Keratinocyte (primary cell): ENCODE measurements at regions not wholly inside any gene's neighbourhood (a gene's known extent, or its start where the extent isn't known, plus 50 kb on each side); places are given as distances from the start of the nearest gene placed in this dataset.

ENCODE experiments used
- DNase-seq: peaks from one replicate; pipeline ENCODE4 v3.0.0-alpha.2; 2011; ENCODE audit warnings: low read depth, missing footprints, low spot score
- FAIRE-seq: peaks from 2 replicates; lab custom pipeline; 2011; peaks lifted over from hg19 to GRCh38; lab: Jason Lieb, UNC
- H2AFZ ChIP-seq: 2 replicates; pipeline ENCODE4 v1.6.0; 2012; ENCODE audit warnings: low read length, control low read depth, inconsistent platforms; ENCODE audit not compliant: control insufficient read depth
- H3K27ac ChIP-seq: 2 replicates; pipeline ENCODE4 v1.5.1; 2011; ENCODE audit warnings: low read length; ENCODE audit not compliant: control insufficient read depth, insufficient read depth
- H3K27me3 ChIP-seq: 3 replicates; pipeline ENCODE4 v1.6.0; 2011; ENCODE audit warnings: low read length; ENCODE audit not compliant: control insufficient read depth, insufficient read depth; ENCODE audit errors: extremely low read depth
- H3K36me3 ChIP-seq, 2 experiments: 2 replicates in 1 of 2; 3 replicates in 1 of 2; pipeline ENCODE4 v1.5.1; 2011; ENCODE audit warnings: low read length in 2 of 2, mild to moderate bottlenecking in 1 of 2; ENCODE audit not compliant: control insufficient read depth in 2 of 2, insufficient read depth in 2 of 2; ENCODE audit errors: extremely low read depth in 1 of 2
- H3K4me1 ChIP-seq: 3 replicates; pipeline ENCODE4 v1.5.1; 2011; ENCODE audit warnings: low read length; ENCODE audit not compliant: control insufficient read depth, insufficient read depth; ENCODE audit errors: extremely low read depth
- H3K4me2 ChIP-seq: 3 replicates; pipeline ENCODE4 v1.6.0; 2011; ENCODE audit warnings: low read depth, low read length; ENCODE audit not compliant: control insufficient read depth, insufficient read depth; ENCODE audit errors: extremely low read depth
- H3K4me3 ChIP-seq, 3 experiments: fragments of 200-600 bp in 1 of 3; sonication (generic) in 1 of 3; 2 replicates in 2 of 3; 3 replicates in 1 of 3; pipeline ENCODE4 v1.5.1; 2011 to 2016; ENCODE audit warnings: low read length in 3 of 3, mild to moderate bottlenecking in 3 of 3, control low read depth in 2 of 3, inconsistent platforms in 1 of 3, low read depth in 1 of 3, mixed read lengths in 1 of 3, mixed run types in 1 of 3, moderate library complexity in 1 of 3; ENCODE audit not compliant: control insufficient read depth in 2 of 3, insufficient read depth in 2 of 3; ENCODE audit errors: extremely low read depth in 1 of 3
- H3K79me2 ChIP-seq: 2 replicates; pipeline ENCODE4 v1.6.0; 2012; ENCODE audit warnings: low read length; ENCODE audit not compliant: control insufficient read depth, insufficient read depth
- H3K9ac ChIP-seq: 3 replicates; pipeline ENCODE4 v1.6.0; 2011; ENCODE audit warnings: low read length; ENCODE audit not compliant: control insufficient read depth, insufficient read depth; ENCODE audit errors: extremely low read depth
- H3K9me1 ChIP-seq: 3 replicates; pipeline ENCODE4 v1.6.0; 2011; ENCODE audit warnings: low read length; ENCODE audit not compliant: control insufficient read depth, insufficient read depth; ENCODE audit errors: extremely low read depth
- H3K9me3 ChIP-seq: 2 replicates; pipeline ENCODE4 v1.5.1; 2012; ENCODE audit warnings: low read depth, low read length; ENCODE audit not compliant: control insufficient read depth
- H4K20me1 ChIP-seq: 3 replicates; pipeline ENCODE4 v1.6.0; 2011; ENCODE audit warnings: low read length; ENCODE audit not compliant: control insufficient read depth, insufficient read depth; ENCODE audit errors: extremely low read depth
- CTCF ChIP-seq, 3 experiments: IDR thresholded peaks in 1 of 3; conservative IDR thresholded peaks in 1 of 3; optimal IDR thresholded peaks in 1 of 3; 2 replicates in 2 of 3; 3 replicates in 1 of 3; pipeline versions ENCODE3 to v1.5.1; 2011; ENCODE audit warnings: low read length in 3 of 3, mild to moderate bottlenecking in 3 of 3, moderate library complexity in 2 of 3, control low read depth in 1 of 3, inconsistent platforms in 1 of 3; ENCODE audit not compliant: insufficient read depth in 2 of 3; ENCODE audit errors: extremely low read depth in 1 of 3
- EZH2 ChIP-seq: IDR thresholded peaks from one replicate; pipeline ENCODE4 v1.6.1; 2012; ENCODE audit warnings: inconsistent platforms, mild to moderate bottlenecking, low read length, moderate library complexity
- dilution Hi-C: fragments of 300-500 bp; cut with MboI; formaldehyde crosslinking; loops from one replicate; pipeline ENCODE4 v1.7.0; 2020; ENCODE audit warnings: low sequenced_read_pairs; ENCODE audit not compliant: extremely low pct_ligation_motif_present

DNA sequence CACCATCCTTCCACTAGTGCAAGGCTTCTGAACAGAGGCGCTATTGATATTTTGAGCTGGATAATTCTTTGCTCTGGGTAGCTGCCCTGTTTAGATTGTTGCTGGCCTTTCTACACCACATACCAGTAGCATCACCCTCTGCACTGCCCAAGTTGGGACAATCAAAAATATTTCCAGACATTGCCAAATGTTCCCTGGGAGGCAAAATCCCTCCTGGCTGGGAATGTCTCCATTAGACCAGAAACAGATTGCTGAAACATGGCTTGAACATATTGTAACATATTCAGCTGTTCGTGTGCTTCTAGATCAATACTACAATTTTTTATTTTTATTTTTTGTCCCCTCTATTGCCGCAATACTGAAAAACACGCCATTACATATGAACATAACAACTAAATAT is 174.6 kb downstream of the ABCA8 start:
- DNase-seq, result no peak
- Histone ChIP-seq H3K9me3 (no peaks in the 10 kb centered on the region), H4K20me1 (no peaks in the 10 kb centered on the region), H3K9me1 (no peaks in the 10 kb centered on the region), H3K9ac (no peak overlapping the region), H3K4me3 (no peak overlapping the region), H3K4me1 (no peaks in the 10 kb centered on the region), H2AFZ (no peak overlapping the region), H3K27me3 (peaks cover under 1% of the 10 kb centered on the region), H3K36me3 (no peaks in the 10 kb centered on the region), H3K79me2 (no peaks in the 10 kb centered on the region), H3K4me2 (no peak overlapping the region), H3K27ac (no peak overlapping the region)
- FAIRE-seq, result no peak
- dilution Hi-C loops, result no loop called here
- no peak for TF ChIP-seq EZH2
- no peak for TF ChIP-seq CTCF (optimal IDR thresholded peaks at IDR 0.05 in 1 of 3, IDR thresholded peaks at IDR 0.05 in 1 of 3, conservative IDR thresholded peaks at IDR 0.05 in 1 of 3; ENCODE audit: extremely low read depth in 1 of 3, insufficient read depth in 2 of 3, low read length in 3 of 3)

- DNase-seq, result no peak
- H2AFZ ChIP-seq, result no peak overlapping the region
- dilution Hi-C loops, result no loop called here
These were observed 176.5 kb downstream of the ABCA8 start for GRCh38 chr17:68778726-68779125.

More at GRCh38 chr17:68778726-68779125, 176.5 kb downstream of the ABCA8 start:
- no peak for TF ChIP-seq CTCF (optimal IDR thresholded peaks at IDR 0.05 in 1 of 3, IDR thresholded peaks at IDR 0.05 in 1 of 3, conservative IDR thresholded peaks at IDR 0.05 in 1 of 3; ENCODE audit: extremely low read depth in 1 of 3, insufficient read depth in 2 of 3, low read length in 3 of 3)
- no peak for TF ChIP-seq EZH2
- no peak for FAIRE-seq
- H3K27me3 ChIP-seq, result no peaks in the 10 kb centered on the region
- no peak overlapping the region for H3K4me2 ChIP-seq
- no peaks in the 10 kb centered on the region for H3K36me3 ChIP-seq
- no peaks in the 10 kb centered on the region for H4K20me1 ChIP-seq
- H3K79me2 ChIP-seq, result no peaks in the 10 kb centered on the region
- no peak overlapping the region for H3K4me3 ChIP-seq
- H3K4me1 ChIP-seq, result no peaks in the 10 kb centered on the region
- H3K9ac ChIP-seq, result no peak overlapping the region
- H3K27ac ChIP-seq, result no peak overlapping the region
- H3K9me1 ChIP-seq, result no peaks in the 10 kb centered on the region
- no peaks in the 10 kb centered on the region for H3K9me3 ChIP-seq
